Prostate gland (tissue), 2 donors: ENCODE measurements at regions not wholly inside any gene's neighbourhood (a gene's known extent, or its start where the extent isn't known, plus 50 kb on each side); places are given as distances from the start of the nearest gene placed in this dataset.

ENCODE experiments used
- CTCF ChIP-seq, 4 experiments: fragments of 200-600 bp in 2 of 4; fragments of 450-650 bp in 2 of 4; sonication (generic) in 2 of 4; IDR thresholded peaks; 1 replicate in 3 of 4; 2 replicates in 1 of 4; pipeline ENCODE4 v1.5.1; 2016 to 2019; ENCODE audit warnings: antibody characterized with exemption in 4 of 4, mild to moderate bottlenecking in 2 of 4, moderate library complexity in 2 of 4
- POLR2A ChIP-seq: fragments of 450-650 bp; IDR thresholded peaks from one replicate; pipeline ENCODE4 v1.6.1; 2016; ENCODE audit warnings: antibody characterized with exemption, mild to moderate bottlenecking
- POLR2AphosphoS5 ChIP-seq: sonication (generic); formaldehyde crosslinking; IDR thresholded peaks from one replicate; pipeline ENCODE4 v1.6.1; 2017; ENCODE audit warnings: antibody characterized with exemption

GRCh38 chr4:26191353-26191752 lies 129.5 kb upstream of the RBPJ start:
- TF ChIP-seq CTCF (IDR thresholded peaks at IDR 0.05) (no peak), POLR2A (no peak), POLR2AphosphoS5 (no peak)
